Neural crest cell (in vitro differentiated cells): ENCODE measurements at regions not wholly inside any gene's neighbourhood (a gene's known extent, or its start where the extent isn't known, plus 50 kb on each side); places are given as distances from the start of the nearest gene placed in this dataset.
"Not testable (repeated sequence)": the region's sequence is repeated elsewhere in the genome, so short reads cannot be mapped to it uniquely, and the experiment has no call there.

Source experiments
- DNase-seq: peaks from one replicate; pipeline ENCODE4 v3.0.0; 2021; ENCODE audit warnings: low read depth, mixed read lengths, low spot score
- H3K27ac Mint-ChIP-seq: one replicate; pipeline ENCODE4 v1.8.0; 2021; ENCODE audit warnings: mild to moderate bottlenecking, mixed read lengths; ENCODE audit not compliant: unreplicated experiment
- H3K27me3 Mint-ChIP-seq: 2 replicates; pipeline ENCODE4 v1.8.0; 2021; ENCODE audit warnings: low read depth, mild to moderate bottlenecking, mixed read lengths
- H3K36me3 Mint-ChIP-seq: 2 replicates; pipeline ENCODE4 v1.8.0; 2021; ENCODE audit warnings: low read depth, mild to moderate bottlenecking, mixed read lengths
- H3K4me1 Mint-ChIP-seq: 2 replicates; pipeline ENCODE4 v1.8.0; 2021; ENCODE audit warnings: mixed read lengths
- H3K4me3 Mint-ChIP-seq: one replicate; pipeline ENCODE4 v1.8.0; 2021; ENCODE audit warnings: mild to moderate bottlenecking, mixed read lengths
- H3K9me3 Mint-ChIP-seq: 2 replicates; pipeline ENCODE4 v1.8.0; 2021; ENCODE audit warnings: mixed read lengths
- CTCF ChIP-seq: fragments of 200-600 bp; sonication (generic); conservative IDR thresholded peaks from 2 replicates; pipeline ENCODE4 v1.5.0; 2021; ENCODE audit warnings: antibody characterized with exemption, mild to moderate bottlenecking

- DNase-seq: no peak
- H3K9me3 Mint-ChIP-seq: peaks cover 3% of the 10 kb centered on the region
- H3K27ac Mint-ChIP-seq: no peak overlapping the region
- H3K27me3 Mint-ChIP-seq: no peaks in the 10 kb centered on the region
- no peak overlapping the region for H3K4me3 Mint-ChIP-seq
- H3K36me3 Mint-ChIP-seq: peaks cover 6% of the 10 kb centered on the region
- TF ChIP-seq CTCF: no peak
- peaks cover 8% of the 10 kb centered on the region for H3K4me1 Mint-ChIP-seq
Measured at GRCh38 chr13:32837973-32838927, 178.0 kb upstream of the KL start.

DNA sequence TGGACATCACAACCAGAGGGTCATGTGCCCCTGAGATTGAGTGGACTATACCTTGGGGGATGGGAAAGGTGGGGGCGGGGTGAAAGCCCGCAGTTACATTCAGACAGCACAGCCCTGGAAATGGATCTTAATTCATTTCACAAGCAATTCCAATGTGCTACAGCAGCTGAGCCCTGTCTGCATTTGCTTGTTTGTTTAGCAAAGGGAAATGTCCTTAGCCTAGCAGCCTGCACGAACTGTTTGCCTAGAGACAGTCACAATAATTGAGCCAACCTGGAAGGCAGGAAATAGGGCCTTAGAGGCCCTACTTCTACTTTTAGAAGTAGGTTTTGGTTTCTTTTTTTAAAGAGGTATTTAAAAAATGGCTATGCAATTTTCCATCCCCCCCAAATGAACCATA is 177.3 kb upstream of the KL start:
- no peak overlapping the region for H3K27ac Mint-ChIP-seq
- DNase-seq: no peak

GRCh38 chr13:32840113-32840512 is 176.1 kb upstream of the KL start:
- DNase-seq: no peak
- no peaks in the 10 kb centered on the region for H3K27me3 Mint-ChIP-seq
- peaks cover 8% of the 10 kb centered on the region for H3K4me1 Mint-ChIP-seq
- TF ChIP-seq CTCF: no peak
- peaks cover 6% of the 10 kb centered on the region for H3K36me3 Mint-ChIP-seq
- H3K4me3 Mint-ChIP-seq: no peak overlapping the region
- H3K9me3 Mint-ChIP-seq: peaks cover 2% of the 10 kb centered on the region
- H3K27ac Mint-ChIP-seq: no peak overlapping the region

More for the DNA sequence above, 177.3 kb upstream of the KL start:
- Mint-ChIP-seq H3K27me3 (no peaks in the 10 kb centered on the region), H3K36me3 (peaks cover 6% of the 10 kb centered on the region), H3K4me1 (peaks cover 8% of the 10 kb centered on the region), H3K4me3 (no peak overlapping the region), H3K9me3 (no peaks in the 10 kb centered on the region)
- no peak for TF ChIP-seq CTCF

DNA sequence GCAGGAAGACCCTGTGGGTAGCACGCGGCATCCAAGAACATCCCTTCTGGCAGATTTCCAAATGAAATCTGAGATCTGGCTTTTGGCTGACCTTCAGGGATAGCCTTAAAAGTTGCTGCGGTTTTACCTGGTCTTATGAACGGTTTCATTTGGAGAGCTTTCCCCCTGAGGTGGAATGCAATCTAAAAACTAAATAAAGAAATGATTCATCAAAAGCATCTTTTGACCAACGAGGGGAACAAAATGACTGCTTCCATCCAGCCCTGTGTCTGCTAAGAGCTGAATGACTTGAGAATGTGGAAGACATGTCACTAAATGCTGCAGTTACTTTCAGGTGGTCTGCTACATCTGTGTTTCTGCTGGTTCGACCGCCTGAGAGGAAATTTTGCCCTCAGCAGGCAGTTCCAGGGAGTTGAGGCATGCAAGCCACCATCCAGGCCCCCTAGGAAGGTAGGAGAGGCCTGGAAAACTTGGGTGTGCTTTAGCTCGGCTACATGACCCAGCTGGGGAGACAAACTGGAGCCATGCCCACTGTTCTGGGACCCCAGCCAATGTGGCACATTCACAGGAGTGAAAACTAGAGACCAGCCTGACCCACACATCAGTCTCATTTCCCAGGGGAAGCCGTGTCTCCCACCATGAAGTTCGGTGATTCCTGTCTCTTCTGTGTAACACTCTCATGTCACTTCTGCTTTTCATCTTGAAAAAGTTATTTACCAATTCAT is 175.1 kb upstream of the KL start:
- H3K27me3 Mint-ChIP-seq: no peaks in the 10 kb centered on the region
- no peaks in the 10 kb centered on the region for H3K36me3 Mint-ChIP-seq
- TF ChIP-seq CTCF: no peak
- H3K4me3 Mint-ChIP-seq: no peak overlapping the region
- peaks cover 9% of the 10 kb centered on the region for H3K4me1 Mint-ChIP-seq
- H3K27ac Mint-ChIP-seq: no peak overlapping the region
- peaks cover 2% of the 10 kb centered on the region for H3K9me3 Mint-ChIP-seq
- DNase-seq: no peak

DNA sequence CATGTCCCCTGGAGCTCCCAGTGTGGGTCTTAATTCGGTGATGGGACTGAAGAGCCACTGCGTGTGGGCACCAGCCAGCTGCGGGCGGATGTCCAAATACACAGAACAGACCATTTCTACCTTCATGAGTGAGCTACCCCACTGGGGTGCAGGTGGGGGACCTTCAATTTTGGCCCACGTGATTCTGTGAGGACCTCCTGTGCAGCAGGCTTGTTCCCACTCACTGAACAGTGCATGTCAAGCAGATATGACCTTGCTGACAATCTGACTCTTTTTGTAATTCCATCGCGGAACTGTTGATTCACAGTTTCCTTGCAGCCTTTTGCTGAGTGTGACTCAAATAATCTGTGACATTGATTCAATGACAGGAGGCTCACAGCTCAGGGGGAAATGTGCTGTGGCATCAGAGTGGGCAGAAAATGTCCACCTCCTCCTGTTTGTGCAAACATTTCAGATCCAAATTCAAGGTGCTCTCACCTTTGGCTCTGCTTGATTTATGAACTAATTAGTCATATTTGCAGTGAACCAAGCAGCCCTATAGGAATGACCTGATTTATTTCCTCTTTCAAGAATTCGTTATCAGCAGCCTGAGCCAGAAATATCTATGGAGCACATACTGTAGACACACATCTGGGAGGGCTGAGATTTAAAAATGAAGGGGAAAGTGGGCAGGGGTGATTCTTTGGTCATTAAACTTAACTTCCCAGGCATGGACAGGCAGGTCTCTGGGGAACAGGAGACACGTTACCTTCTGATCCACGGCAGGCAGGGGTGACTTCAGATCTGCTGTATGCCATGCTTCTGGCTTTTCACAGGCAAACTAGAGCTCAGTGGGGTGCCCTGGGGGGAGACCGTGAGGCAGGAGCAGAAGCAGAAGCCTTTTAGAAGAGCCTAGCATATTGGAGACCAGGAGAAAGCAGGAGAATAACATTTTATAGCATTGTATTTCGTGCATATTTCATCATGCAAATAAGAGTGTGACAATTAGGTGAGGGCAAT is 170.0 kb upstream of the KL start:
- H3K4me1 Mint-ChIP-seq: peaks cover 16% of the 10 kb centered on the region
- peaks cover 2% of the 10 kb centered on the region for H3K9me3 Mint-ChIP-seq
- no peaks in the 10 kb centered on the region for H3K36me3 Mint-ChIP-seq
- no peak overlapping the region for H3K27ac Mint-ChIP-seq
- no peak overlapping the region for H3K4me3 Mint-ChIP-seq
- H3K27me3 Mint-ChIP-seq: no peaks in the 10 kb centered on the region
- TF ChIP-seq CTCF: no peak
- DNase-seq: no peak

GRCh38 chr13:32847976-32848375 is 168.2 kb upstream of the KL start:
- H3K4me1 Mint-ChIP-seq: peaks cover 25% of the 10 kb centered on the region
- H3K27ac Mint-ChIP-seq, H3K4me3 Mint-ChIP-seq, DNase-seq, H3K9me3 Mint-ChIP-seq, H3K27me3 Mint-ChIP-seq, H3K36me3 Mint-ChIP-seq: not testable (repeated sequence)
